HCT116 (cell line): ENCODE measurements at regions not wholly inside any gene's neighbourhood (a gene's known extent, or its start where the extent isn't known, plus 50 kb on each side); places are given as distances from the start of the nearest gene placed in this dataset.

Experiments used
- ATF3 ChIP-seq: IDR thresholded peaks from 2 replicates; pipeline ENCODE4 v1.6.1; 2012
- CBX3 ChIP-seq: IDR thresholded peaks from 2 replicates; pipeline ENCODE4 v1.6.1; 2012; ENCODE audit warnings: low read depth
- CEBPB ChIP-seq: IDR thresholded peaks from 2 replicates; pipeline ENCODE4 v1.6.1; 2012; ENCODE audit warnings: low read depth
- CTCF ChIP-seq, 3 experiments: fragments of 200-600 bp in 1 of 3; sonication (generic) in 1 of 3; IDR thresholded peaks in 2 of 3; conservative IDR thresholded peaks in 1 of 3; 2 replicates each; pipeline ENCODE4 v1.5.1; 2012 to 2017; ENCODE audit warnings: low read depth in 2 of 3, low read length in 2 of 3, antibody characterized with exemption in 1 of 3, borderline replicate concordance in 1 of 3, control low read depth in 1 of 3, mild to moderate bottlenecking in 1 of 3, mixed read lengths in 1 of 3, mixed run types in 1 of 3, moderate library complexity in 1 of 3; ENCODE audit not compliant: insufficient read depth in 1 of 3
- EZH2 ChIP-seq: fragments of 200-600 bp; sonication (generic); IDR thresholded peaks from 2 replicates; pipeline ENCODE4 v1.6.1; 2017; ENCODE audit warnings: antibody characterized with exemption, mixed run types
- EZH2phosphoT487 ChIP-seq: fragments of 200-600 bp; IDR thresholded peaks from 2 replicates; pipeline ENCODE4 v1.6.1; 2018; ENCODE audit warnings: antibody characterized with exemption, borderline replicate concordance
- POLR2A ChIP-seq: IDR thresholded peaks from 2 replicates; pipeline ENCODE4 v1.7.0; 2011; ENCODE audit warnings: borderline replicate concordance; ENCODE audit not compliant: insufficient read depth, insufficient read length; ENCODE audit errors: extremely low read depth
- POLR2AphosphoS5 ChIP-seq: IDR thresholded peaks from 2 replicates; pipeline ENCODE4 v1.6.1; 2011; ENCODE audit warnings: mild to moderate bottlenecking, low read depth, low read length, moderate library complexity
- RAD21 ChIP-seq: IDR thresholded peaks from 2 replicates; pipeline ENCODE4 v1.6.1; 2012; ENCODE audit warnings: low read depth, mild to moderate bottlenecking
- REST ChIP-seq: IDR thresholded peaks from 2 replicates; pipeline ENCODE4 v1.6.1; 2012; ENCODE audit warnings: low read depth
- YY1 ChIP-seq: IDR thresholded peaks from 2 replicates; pipeline ENCODE4 v1.6.1; 2011; ENCODE audit warnings: low read length, low read depth, moderate library complexity, mild to moderate bottlenecking; ENCODE audit not compliant: insufficient replicate concordance; ENCODE audit errors: extremely low read depth
- ZBTB33 ChIP-seq: IDR thresholded peaks from 2 replicates; pipeline ENCODE4 v1.6.1; 2011; ENCODE audit warnings: mild to moderate bottlenecking, low read length, moderate library complexity; ENCODE audit not compliant: insufficient replicate concordance; ENCODE audit errors: extremely low read depth
- ZFX ChIP-seq: fragments of 450-650 bp; IDR thresholded peaks from 2 replicates; pipeline ENCODE4 v1.6.1; 2017

- no peak for TF ChIP-seq EZH2
- no peak for TF ChIP-seq CEBPB
- no peak for TF ChIP-seq POLR2A
- no peak for TF ChIP-seq CTCF (IDR thresholded peaks at IDR 0.05 in 2 of 3, conservative IDR thresholded peaks at IDR 0.05 in 1 of 3; ENCODE audit: borderline replicate concordance in 1 of 3, insufficient read depth in 1 of 3, low read depth in 2 of 3, low read length in 2 of 3)
- no peak for TF ChIP-seq ATF3
- TF ChIP-seq EZH2phosphoT487, result no peak
- TF ChIP-seq RAD21, result no peak
- no peak for TF ChIP-seq REST
- TF ChIP-seq ZBTB33, result no peak
- no peak for TF ChIP-seq ZFX
- TF ChIP-seq CBX3, result no peak
- TF ChIP-seq POLR2AphosphoS5, result no peak
- no peak for TF ChIP-seq YY1
Observed at GRCh38 chr2:169426069-169426663, 53.1 kb upstream of the BBS5 start.
